ENCODE measurements at regions not wholly inside any gene's neighbourhood (a gene's known extent, or its start where the extent isn't known, plus 50 kb on each side); places are given as distances from the start of the nearest gene placed in this dataset.

GRCh38 chr7:115113131-115113530 lies 191.2 kb downstream of the MDFIC start:
- H3K79me1 ChIP-seq (ENCODE audit: low read depth, low read length), result no peaks in the 10 kb centered on the region
- no peak overlapping the region for H3K4me2 ChIP-seq (ENCODE audit: insufficient read depth in 1 of 2, low read depth in 2 of 2, low read length in 2 of 2)
- POLR2A ChIA-PET (ENCODE audit: partially characterized antibody), result no interaction called here
- H3K9me3 ChIP-seq (ENCODE audit: insufficient read depth in 2 of 2, low read depth in 1 of 2, low read length in 1 of 2), result no peaks in the 10 kb centered on the region
- no peaks in the 10 kb centered on the region for H3K4me1 ChIP-seq (replicated peaks in 1 of 4; ENCODE audit: control insufficient read depth in 3 of 4, insufficient read depth in 4 of 4, low read length in 3 of 4)
- no peak overlapping the region for H2BK20ac ChIP-seq (ENCODE audit: low read length)
- H3K56ac ChIP-seq (replicated peaks; ENCODE audit: insufficient read length, low read depth, low read length), result no peak overlapping the region
- H4K91ac ChIP-seq (replicated peaks; ENCODE audit: insufficient read length, low read length), result no peak overlapping the region
- no peaks in the 10 kb centered on the region for H3K36me3 ChIP-seq (ENCODE audit: control insufficient read depth in 2 of 4, insufficient read depth in 4 of 4, low read length in 3 of 4)
- 84% methylated on average over 3 of the region's 3 CpGs; no CpG with 5 or more reads in 1 of the 2 experiments for WGBS, 2 experiments (ENCODE audit: extremely low coverage in 1 of 2, insufficient coverage in 1 of 2, insufficient read length in 1 of 2, insufficient replicate concordance in 2 of 2, low coverage in 1 of 2, low lambda C conversion rate in 2 of 2, missing lambda C conversion rate in 1 of 2)
- H2BK12ac ChIP-seq (ENCODE audit: low read depth, low read length), result no peak overlapping the region
- no peaks in the 10 kb centered on the region for H3K23me2 ChIP-seq (ENCODE audit: low read depth, low read length)
- H3K4me3 ChIP-seq (ENCODE audit: extremely low read depth in 1 of 4, insufficient read depth in 2 of 4, low read depth in 3 of 4, low read length in 4 of 4), result no peak overlapping the region
- H3K27me3 ChIP-seq (replicated peaks in 1 of 4; ENCODE audit: control insufficient read depth in 3 of 4, extremely low read depth in 1 of 4, insufficient read depth in 3 of 4, low read length in 3 of 4), result no peaks in the 10 kb centered on the region
- H3K14ac ChIP-seq (ENCODE audit: insufficient read length), result no peak overlapping the region
- H4K5ac ChIP-seq (ENCODE audit: insufficient read length, low read depth, low read length), result no peak overlapping the region
- H3K79me2 ChIP-seq (ENCODE audit: control insufficient read depth in 1 of 2, insufficient read depth in 2 of 2, low read length in 2 of 2), result no peaks in the 10 kb centered on the region
- no peak overlapping the region for H3K9ac ChIP-seq (replicated peaks in 1 of 4; ENCODE audit: extremely low read depth in 1 of 4, low read depth in 3 of 4, low read length in 3 of 4)
- no peak overlapping the region for H2BK5ac ChIP-seq (ENCODE audit: low read depth, low read length)
- no peak for DNase-seq (ENCODE audit: low read depth in 1 of 2, low spot score in 2 of 2)
- CTCF ChIA-PET (ENCODE audit: partially characterized antibody), result no interaction called here
- H3K27ac ChIP-seq (ENCODE audit: low read depth, low read length), result no peak overlapping the region
- H3K4ac ChIP-seq (replicated peaks; ENCODE audit: insufficient read length, low read depth, low read length), result no peak overlapping the region
- H4K8ac ChIP-seq (ENCODE audit: extremely low read depth, insufficient read depth, low read length), result no peak overlapping the region
- H2AK5ac ChIP-seq (ENCODE audit: low read depth, low read length), result no peak overlapping the region
- no peak overlapping the region for H2BK120ac ChIP-seq (replicated peaks; ENCODE audit: low read depth, low read length)
- no peak overlapping the region for H3K23ac ChIP-seq (ENCODE audit: insufficient read length)
- no peak overlapping the region for H2BK15ac ChIP-seq (ENCODE audit: low read length)
- no peak for TF ChIP-seq USF2 (IDR thresholded peaks at IDR 0.05; ENCODE audit: low read length)
- no peak for TF ChIP-seq ATF3 (IDR thresholded peaks at IDR 0.05; ENCODE audit: insufficient read depth, low read depth, low read length)
- TF ChIP-seq SRF (IDR thresholded peaks at IDR 0.05; ENCODE audit: low read depth, low read length), result no peak
- TF ChIP-seq FOSL1 (IDR thresholded peaks at IDR 0.05; ENCODE audit: insufficient read depth, low read depth, low read length), result no peak
- no peak for TF ChIP-seq POU5F1 (IDR thresholded peaks at IDR 0.05; ENCODE audit: low read depth, low read length)
- no peak for TF ChIP-seq CREB1 (IDR thresholded peaks at IDR 0.05)
- no peak for TF ChIP-seq E2F6 (IDR thresholded peaks at IDR 0.05)
- TF ChIP-seq ATF2 (IDR thresholded peaks at IDR 0.05; ENCODE audit: low read length), result no peak
- no peak for FAIRE-seq
- no peak overlapping the region for H3K18ac ChIP-seq (ENCODE audit: extremely low read depth, low read length)
- H4K20me1 ChIP-seq (replicated peaks in 1 of 2; ENCODE audit: control insufficient read depth in 1 of 2, insufficient read depth in 2 of 2, low read length in 2 of 2), result no peaks in the 10 kb centered on the region
- no peak overlapping the region for H2AFZ ChIP-seq (ENCODE audit: low read length)
